Fibroblast of the aortic adventitia (primary cell): ENCODE measurements at regions not wholly inside any gene's neighbourhood (a gene's known extent, or its start where the extent isn't known, plus 50 kb on each side); places are given as distances from the start of the nearest gene placed in this dataset.
"Not testable (repeated sequence)": the region's sequence is repeated elsewhere in the genome, so short reads cannot be mapped to it uniquely, and the experiment has no call there.

Experiments used
- DNase-seq: peaks from one replicate; pipeline ENCODE4 v3.0.0-alpha.2; 2010; ENCODE audit warnings: low read depth
- H3K4me3 ChIP-seq: 2 replicates; pipeline ENCODE4 v1.5.1; 2011; ENCODE audit warnings: low read depth, mild to moderate bottlenecking, control low read depth, low read length, moderate library complexity
- TF ChIP-seq, protein P1 (sequence below): IDR thresholded peaks from 2 replicates; pipeline ENCODE4 v1.5.1; 2011; ENCODE audit warnings: mild to moderate bottlenecking, low read length, control low read depth, inconsistent platforms; ENCODE audit not compliant: insufficient read depth

GRCh38 chr3:113377158-113377557 lies 64.1 kb downstream of the CFAP44 start:
- TF ChIP-seq, protein P1, sequence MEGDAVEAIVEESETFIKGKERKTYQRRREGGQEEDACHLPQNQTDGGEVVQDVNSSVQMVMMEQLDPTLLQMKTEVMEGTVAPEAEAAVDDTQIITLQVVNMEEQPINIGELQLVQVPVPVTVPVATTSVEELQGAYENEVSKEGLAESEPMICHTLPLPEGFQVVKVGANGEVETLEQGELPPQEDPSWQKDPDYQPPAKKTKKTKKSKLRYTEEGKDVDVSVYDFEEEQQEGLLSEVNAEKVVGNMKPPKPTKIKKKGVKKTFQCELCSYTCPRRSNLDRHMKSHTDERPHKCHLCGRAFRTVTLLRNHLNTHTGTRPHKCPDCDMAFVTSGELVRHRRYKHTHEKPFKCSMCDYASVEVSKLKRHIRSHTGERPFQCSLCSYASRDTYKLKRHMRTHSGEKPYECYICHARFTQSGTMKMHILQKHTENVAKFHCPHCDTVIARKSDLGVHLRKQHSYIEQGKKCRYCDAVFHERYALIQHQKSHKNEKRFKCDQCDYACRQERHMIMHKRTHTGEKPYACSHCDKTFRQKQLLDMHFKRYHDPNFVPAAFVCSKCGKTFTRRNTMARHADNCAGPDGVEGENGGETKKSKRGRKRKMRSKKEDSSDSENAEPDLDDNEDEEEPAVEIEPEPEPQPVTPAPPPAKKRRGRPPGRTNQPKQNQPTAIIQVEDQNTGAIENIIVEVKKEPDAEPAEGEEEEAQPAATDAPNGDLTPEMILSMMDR: no peak
- no peak for DNase-seq
- H3K4me3 ChIP-seq: no peak overlapping the region

GRCh38 chr3:113374078-113374477 lies 67.2 kb downstream of the CFAP44 start:
- no peak for DNase-seq
- H3K4me3 ChIP-seq: no peak overlapping the region
- TF ChIP-seq, protein P1: no peak

DNA sequence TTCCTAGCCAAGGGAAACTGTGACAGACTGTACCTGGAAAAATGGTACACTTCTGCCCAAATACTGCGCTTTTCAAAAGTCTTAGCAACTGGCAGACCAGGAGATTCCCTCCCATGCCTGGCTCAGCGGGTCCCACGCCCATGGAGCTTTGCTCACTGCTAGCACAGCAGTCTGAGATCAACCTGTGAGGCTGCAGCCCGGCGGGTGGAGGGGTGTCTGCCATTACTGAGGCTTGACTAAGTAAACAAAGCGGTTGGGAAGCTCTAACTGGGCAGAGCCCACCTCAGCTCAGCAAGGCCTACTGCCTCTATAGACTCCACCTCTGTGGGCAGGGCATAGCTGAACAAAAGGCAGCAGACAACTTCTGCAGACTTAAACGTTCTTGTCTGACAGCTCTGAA lies 74.5 kb downstream of the CFAP44 start:
- DNase-seq, H3K4me3 ChIP-seq: not testable (repeated sequence)

GRCh38 chr3:113355340-113355739 lies 86.0 kb downstream of the CFAP44 start:
- not testable (repeated sequence) for H3K4me3 ChIP-seq, DNase-seq

DNA sequence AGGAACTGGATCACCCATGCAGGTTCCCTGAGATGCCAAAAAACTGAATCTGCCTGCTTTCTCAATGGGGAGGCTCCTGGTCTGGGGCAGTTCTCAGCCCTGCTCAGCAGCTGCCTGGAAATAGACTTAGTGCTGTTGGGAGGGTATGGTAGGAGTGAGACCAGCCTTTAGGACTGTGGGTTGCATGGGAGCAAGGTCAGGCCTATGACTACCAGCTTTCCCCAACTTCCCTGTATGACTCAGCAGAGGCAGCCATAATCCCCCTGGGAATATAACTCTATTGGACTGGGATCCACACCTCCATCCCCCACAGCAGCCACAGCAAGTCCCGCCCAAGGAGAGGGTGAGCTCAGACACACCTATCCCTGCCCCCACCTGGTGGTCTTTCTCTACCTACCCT lies 87.0 kb downstream of the CFAP44 start:
- peak; percentile 16 for DNase-seq
- H3K4me3 ChIP-seq: no peak overlapping the region
- TF ChIP-seq, protein P1: no peak

GRCh38 chr3:113353678-113354077 lies 87.6 kb downstream of the CFAP44 start:
- DNase-seq: no peak
- no peak overlapping the region for H3K4me3 ChIP-seq
- TF ChIP-seq, protein P1: no peak

DNA sequence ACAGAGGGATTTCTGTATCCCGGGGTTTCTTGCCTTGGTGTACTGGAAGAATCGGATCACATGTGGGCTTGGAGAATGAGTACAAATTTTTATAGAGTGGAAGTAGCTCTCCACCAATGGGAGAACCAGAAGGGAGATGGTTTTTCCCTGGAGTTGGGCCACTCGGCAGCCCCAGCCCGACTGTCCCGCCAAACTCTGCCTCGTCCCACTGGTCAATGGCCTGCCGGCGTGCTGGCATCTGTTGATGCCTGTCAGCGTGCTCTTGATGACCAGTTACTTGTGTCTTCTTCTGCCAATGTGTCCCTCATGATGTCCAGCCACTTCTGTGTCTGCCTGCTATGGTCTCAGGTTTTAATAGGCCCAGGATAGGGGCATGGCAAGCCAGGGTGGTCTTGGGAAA lies 100.5 kb downstream of the CFAP44 start:
- no peak for DNase-seq
- H3K4me3 ChIP-seq: no peak overlapping the region
- TF ChIP-seq, protein P1: no peak

- TF ChIP-seq, protein P1: no peak
Measured at GRCh38 chr3:113339616-113340244, 101.6 kb downstream of the CFAP44 start.

More at GRCh38 chr3:113339616-113340244, 101.6 kb downstream of the CFAP44 start:
- H3K4me3 ChIP-seq: no peak overlapping the region
- no peak for DNase-seq
